ENCODE measurements at regions not wholly inside any gene's neighbourhood (a gene's known extent, or its start where the extent isn't known, plus 50 kb on each side); places are given as distances from the start of the nearest gene placed in this dataset.
"Not testable (repeated sequence)": the region's sequence is repeated elsewhere in the genome, so short reads cannot be mapped to it uniquely, and the experiment has no call there.

GRCh38 chr3:70471464-70472342 lies 159.3 kb upstream of the MDFIC2 start:
- DNase-seq: no peak

- DNase-seq: no peak
Observed at GRCh38 chr3:70466096-70466495, 153.7 kb upstream of the MDFIC2 start.

- DNase-seq: no peak
Observed at GRCh38 chr3:70464876-70465275, 152.4 kb upstream of the MDFIC2 start.

GRCh38 chr3:70464465-70464864 lies 152.0 kb upstream of the MDFIC2 start:
- no peak for DNase-seq

GRCh38 chr3:70450220-70450619 lies 137.8 kb upstream of the MDFIC2 start:
- DNase-seq: not testable (repeated sequence)

GRCh38 chr3:70435422-70435821 lies 123.0 kb upstream of the MDFIC2 start:
- DNase-seq: not testable (repeated sequence)

- no peak for DNase-seq
Observed at GRCh38 chr3:70433091-70433490, 120.7 kb upstream of the MDFIC2 start.

- DNase-seq: no peak
Observed at GRCh38 chr3:70431911-70432310, 119.5 kb upstream of the MDFIC2 start.

GRCh38 chr3:70426071-70426470 lies 113.6 kb upstream of the MDFIC2 start:
- DNase-seq: no peak

- DNase-seq: no peak
Observed at GRCh38 chr3:70421506-70421905, 109.1 kb upstream of the MDFIC2 start.

GRCh38 chr3:70409018-70409417 lies 96.6 kb upstream of the MDFIC2 start:
- DNase-seq: no peak

GRCh38 chr3:70400194-70400593 lies 87.8 kb upstream of the MDFIC2 start:
- DNase-seq: no peak

GRCh38 chr3:70393881-70394612 lies 81.6 kb upstream of the MDFIC2 start:
- DNase-seq: no peak

- DNase-seq: no peak
Observed at GRCh38 chr3:70392227-70392626, 79.8 kb upstream of the MDFIC2 start.

GRCh38 chr3:70387889-70388288 lies 75.5 kb upstream of the MDFIC2 start:
- no peak for DNase-seq

- no peak for DNase-seq
Observed at GRCh38 chr3:70386846-70387245, 74.4 kb upstream of the MDFIC2 start.

- no peak for DNase-seq
Observed at GRCh38 chr3:70386043-70386442, 73.6 kb upstream of the MDFIC2 start.

GRCh38 chr3:70383360-70383831 lies 71.0 kb upstream of the MDFIC2 start:
- DNase-seq: no peak

- no peak for DNase-seq
Observed at GRCh38 chr3:70374179-70374578, 61.7 kb upstream of the MDFIC2 start.
